HG02623 (cell line): ENCODE measurements at regions not wholly inside any gene's neighbourhood (a gene's known extent, or its start where the extent isn't known, plus 50 kb on each side); places are given as distances from the start of the nearest gene placed in this dataset.

Experiments
- ATAC-seq: cut with Tn5 transposase; IDR thresholded peaks from one replicate; pipeline ENCODE4 v1.9.1; 2021; ENCODE audit warnings: moderate library complexity; ENCODE audit not compliant: unreplicated experiment

GRCh38 chr12:18897823-18898222 lies 159.9 kb downstream of the CAPZA3 start:
- no peak for ATAC-seq

DNA sequence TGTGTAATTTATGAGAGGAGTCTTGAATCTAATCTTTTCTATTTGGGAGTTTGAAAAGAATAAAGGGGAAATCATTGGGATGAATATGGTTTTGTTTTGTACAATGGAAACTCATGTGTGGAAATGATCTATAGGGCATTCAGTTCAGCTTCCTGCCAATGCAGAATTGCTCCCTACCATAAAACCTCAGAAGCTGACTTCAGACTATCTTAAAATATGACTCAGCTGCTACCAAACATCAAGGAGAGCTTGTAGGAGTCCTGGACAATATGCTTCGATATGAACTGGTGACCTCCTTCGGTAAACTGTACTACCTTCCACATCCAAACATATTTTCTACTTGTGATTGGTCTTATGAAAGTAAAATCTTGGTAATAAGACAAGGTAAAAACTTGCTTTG lies 160.6 kb downstream of the CAPZA3 start:
- no peak for ATAC-seq

GRCh38 chr12:18899162-18899561 lies 161.2 kb downstream of the CAPZA3 start:
- ATAC-seq = no peak

DNA sequence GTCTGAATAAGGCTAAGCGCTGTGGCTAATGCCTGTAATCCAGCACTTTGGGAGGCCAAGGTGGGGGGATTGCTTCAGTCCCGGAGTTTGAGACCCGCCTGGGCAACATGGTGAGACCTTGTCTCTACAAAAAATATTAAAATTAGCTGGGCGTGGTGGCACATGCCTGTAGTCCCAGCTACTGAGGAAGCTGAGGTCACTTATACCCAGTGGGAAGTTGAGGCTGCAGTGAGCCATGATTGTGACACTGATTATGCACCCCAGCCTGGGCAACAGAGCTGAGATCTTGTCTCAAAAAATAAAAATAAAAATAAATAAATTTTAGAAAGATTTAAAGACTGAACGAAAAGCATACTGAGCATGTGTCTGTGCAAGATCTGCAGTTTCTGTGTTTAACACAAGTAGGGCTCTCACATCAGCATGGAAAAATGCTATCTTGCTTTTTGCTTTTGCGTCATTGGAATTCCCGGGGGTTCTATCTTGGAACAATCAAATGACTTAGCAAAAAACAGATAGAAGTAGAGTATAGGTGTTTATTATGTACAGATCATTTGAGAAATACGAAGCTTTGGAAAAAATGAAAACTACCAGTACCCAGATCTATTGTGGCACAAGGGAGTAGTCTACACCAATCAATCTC lies 161.9 kb downstream of the CAPZA3 start:
- no peak for ATAC-seq

DNA sequence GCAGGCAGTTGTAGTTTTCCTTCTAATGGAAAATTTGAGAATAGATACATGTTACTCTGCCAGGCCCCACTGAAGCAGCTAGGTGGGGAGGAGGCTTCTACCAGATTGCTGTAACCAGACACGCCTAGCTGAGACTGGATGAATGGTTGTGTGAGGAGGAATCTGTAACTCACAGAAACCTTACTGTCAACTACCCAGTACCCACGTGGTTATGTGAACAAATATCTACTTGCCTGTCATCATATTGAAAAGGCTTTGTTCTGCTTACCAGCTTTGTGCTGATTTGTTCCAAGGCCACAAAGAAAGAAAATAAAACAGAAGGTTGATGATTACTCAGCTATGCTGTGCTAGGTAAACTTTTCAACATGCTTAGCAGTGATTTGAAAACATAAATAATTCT lies 167.2 kb downstream of the CAPZA3 start:
- no peak for ATAC-seq

DNA sequence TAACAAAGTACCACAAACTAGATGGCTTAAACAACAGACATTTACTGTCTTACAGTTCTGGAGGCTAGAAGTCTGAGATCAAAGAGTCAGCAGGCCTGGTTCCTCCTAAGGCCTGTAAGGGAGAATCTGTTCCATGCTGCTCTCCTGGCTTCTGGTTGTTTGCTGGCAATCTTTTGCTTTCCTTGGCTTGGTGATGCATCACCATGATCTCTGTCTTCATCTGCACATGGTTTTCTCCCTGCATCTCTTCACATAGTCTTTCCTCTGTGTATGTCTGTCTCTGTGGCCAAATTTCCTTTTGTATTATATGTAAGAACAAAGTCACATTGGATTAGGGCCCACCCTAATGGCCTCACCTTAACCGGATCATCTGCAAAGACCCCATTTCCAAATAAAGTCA lies 168.5 kb downstream of the CAPZA3 start:
- ATAC-seq = no peak

DNA sequence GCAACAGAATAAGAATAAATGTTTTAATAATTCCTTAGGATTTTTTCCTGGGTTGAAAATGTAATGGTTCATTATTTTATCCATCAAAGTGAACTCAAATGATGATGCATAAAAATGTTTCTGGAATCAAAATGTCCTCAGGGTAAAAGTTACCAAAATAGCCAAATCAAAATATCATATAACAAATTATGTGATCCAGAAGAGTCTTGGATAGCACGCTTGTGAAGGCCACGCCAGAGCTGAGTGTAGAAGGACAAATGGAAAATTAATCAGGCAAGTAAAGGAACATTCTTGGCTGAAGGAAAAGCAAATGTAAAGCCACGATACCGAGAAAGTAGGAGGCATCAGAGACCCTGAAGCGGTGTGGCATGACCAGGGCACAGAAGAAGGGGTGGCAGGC lies 169.2 kb downstream of the CAPZA3 start:
- no peak for ATAC-seq

DNA sequence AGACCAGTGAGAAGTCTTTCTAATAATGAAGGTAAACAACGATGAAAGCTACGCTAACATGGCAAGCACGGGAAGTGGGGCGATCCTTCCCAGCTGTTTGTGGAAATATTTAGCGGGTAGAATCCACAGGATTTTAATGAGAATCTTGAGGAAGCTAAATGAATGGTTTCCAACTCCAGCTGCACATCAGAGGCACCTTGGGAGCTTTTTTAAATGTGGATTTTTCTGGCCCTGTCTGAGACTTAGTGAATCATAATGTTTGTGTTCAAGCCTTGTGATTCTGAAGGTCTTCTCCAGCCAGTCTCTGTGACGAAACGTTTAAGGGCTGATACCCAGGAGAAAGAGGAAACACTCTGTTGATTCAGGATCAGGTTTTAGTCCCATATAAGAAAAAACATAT lies 169.8 kb downstream of the CAPZA3 start:
- ATAC-seq = no peak

- ATAC-seq = no peak
Observed at GRCh38 chr12:18908191-18908590, 170.3 kb downstream of the CAPZA3 start.

GRCh38 chr12:18919871-18920511 lies 182.1 kb downstream of the CAPZA3 start:
- ATAC-seq = no peak

DNA sequence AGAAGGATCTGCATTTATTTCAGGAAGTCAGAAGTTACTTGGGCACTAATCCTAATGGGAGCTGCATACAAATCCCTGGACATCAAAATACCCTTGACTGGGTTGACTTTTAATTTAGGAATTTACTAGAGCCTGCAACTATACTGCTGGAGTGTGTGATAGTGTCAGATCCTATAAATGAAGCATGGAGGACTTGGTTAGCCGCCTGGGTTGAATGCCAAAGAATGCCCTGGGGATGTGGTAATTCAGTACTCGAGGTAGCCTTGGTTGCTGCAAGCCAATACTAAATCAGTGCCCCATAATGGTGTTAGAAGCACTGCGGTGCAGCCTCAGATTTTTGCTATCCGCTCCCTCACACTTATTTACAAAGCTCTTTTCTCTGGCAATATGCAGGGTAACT lies 184.9 kb downstream of the CAPZA3 start:
- no peak for ATAC-seq

DNA sequence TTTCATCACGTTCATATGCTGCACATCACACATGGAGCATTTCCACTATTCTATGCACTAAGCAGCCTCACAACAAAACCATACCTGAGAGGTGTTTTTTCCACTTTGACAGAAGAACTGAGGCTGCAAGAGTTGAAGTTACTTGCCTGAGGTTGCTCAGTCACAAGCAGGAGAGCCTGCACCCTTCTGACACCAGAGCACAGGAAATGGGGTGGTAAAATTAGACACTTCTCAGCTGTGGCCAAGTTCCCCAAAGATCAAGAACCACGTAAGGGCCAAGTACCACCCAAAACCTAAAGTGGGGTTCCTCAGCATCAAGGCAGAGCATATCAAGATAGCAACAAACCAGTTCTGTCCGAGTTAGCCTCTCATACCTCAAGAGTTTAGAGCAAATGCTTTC lies 185.8 kb downstream of the CAPZA3 start:
- ATAC-seq = no peak

DNA sequence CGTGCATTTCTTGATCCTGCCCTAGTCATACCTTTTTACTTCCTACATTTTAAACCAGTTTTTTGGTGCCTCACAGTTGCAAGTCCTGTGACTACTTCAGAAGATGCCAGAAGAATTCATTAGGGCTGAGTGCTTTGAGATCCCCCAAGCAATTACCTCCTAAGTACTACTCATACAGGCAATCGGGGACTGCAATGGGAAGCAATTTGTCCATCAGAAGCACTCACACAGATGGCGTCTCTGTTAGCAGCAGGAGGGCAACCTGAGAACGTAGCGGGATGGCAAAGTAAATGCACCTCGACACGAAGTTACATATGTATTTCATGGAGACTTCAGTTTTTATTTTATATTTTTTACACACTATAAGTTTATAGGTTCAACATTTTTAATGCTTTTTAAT lies 188.3 kb downstream of the CAPZA3 start:
- no peak for ATAC-seq

DNA sequence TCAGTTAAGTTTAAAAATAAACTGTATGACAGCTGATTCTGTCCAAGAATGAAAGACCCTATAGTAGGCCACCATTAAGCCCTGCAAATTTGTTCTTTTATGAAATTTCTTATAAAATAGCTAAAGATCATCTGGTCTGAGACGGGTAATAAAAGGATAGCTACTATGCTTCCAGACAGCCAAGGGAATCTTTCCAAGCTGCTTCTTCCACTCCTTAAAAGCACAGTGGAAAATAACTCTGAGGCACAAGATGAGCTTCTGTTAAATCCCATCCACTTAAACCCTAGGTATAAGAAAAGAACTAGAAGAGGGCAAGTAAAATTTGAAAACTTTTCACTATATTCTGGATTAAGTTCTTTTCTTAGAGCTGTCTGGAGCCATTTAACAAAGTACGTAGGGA lies 194.3 kb downstream of the CAPZA3 start:
- ATAC-seq = no peak

DNA sequence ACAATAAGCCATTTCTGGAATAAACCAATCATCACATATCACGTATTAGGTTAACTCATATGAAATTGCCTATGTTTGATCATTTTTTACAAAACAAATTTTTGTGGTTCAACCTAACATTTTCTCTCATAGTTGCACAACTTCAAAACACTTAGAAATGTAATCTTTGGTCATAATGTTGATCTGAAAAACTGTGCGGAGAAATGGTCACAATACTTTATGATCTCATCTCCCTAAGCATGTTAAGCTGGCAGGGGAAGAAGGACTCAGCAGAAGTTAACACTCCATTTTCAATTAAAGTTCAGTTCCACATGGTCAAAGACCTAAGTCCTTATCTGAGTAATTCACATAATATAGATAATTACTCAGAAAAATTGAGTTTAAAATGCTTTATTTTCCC lies 194.8 kb downstream of the CAPZA3 start:
- ATAC-seq = no peak

- no peak for ATAC-seq
Observed at GRCh38 chr12:18935371-18935965, 194.1 kb upstream of the PLEKHA5 start.

DNA sequence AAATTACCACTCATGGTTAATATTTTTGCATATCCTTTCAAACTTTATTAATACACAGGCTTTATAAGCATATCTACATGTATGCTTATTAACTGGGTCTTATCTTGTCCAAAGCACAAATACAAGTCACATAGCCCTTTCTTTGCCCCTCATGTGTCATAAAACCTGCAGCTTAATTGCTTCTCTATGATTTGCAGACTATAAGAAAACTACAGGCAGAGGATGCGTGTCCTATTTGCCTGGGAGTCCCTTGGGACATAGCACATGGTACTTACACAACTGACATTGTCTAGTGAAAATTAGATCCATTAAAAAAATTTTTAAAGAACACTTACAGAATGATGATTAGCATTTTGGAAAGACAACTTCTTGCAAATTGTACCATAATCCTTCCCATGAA lies 190.5 kb upstream of the PLEKHA5 start:
- ATAC-seq = no peak

DNA sequence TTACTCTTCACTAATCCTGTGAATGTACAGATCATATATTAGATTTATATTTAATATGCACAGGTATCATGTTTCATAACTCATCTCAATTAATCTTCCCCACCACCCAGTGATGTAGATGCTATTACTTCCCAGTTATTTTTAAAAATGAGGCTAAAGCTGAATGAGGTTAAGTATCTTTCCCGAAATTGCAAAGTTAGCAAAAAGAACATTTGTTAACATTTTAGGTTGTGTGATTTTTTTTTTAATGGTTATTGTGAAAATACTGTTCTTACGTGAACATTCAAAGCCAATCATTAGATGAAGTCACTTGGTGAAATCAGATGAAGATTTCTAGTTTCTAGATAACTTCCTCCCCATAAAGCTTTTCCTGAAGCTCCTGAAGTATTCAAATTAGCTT lies 186.9 kb upstream of the PLEKHA5 start:
- ATAC-seq = no peak

- ATAC-seq = no peak
Observed at GRCh38 chr12:18943200-18943599, 186.3 kb upstream of the PLEKHA5 start.

GRCh38 chr12:18946106-18946505 lies 183.4 kb upstream of the PLEKHA5 start:
- no peak for ATAC-seq

DNA sequence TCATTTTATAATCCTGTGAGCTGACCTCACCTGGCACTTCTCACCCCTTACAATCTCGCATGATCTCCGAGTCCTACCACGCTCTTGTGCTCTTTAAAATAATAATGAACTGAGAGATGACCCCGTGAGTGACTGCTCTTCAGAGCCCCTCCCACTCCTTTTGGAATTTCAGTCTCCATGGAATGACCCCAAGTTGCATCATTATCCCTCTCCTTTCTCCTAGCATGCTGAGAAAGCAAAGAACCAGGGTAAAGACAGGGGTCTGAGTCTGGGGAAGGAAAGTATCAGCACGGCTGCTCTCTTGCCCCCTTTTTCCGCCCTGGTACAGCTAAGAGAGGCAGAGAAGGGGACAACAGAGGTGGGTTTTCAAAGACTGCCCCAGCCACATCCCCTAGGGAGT lies 178.3 kb upstream of the PLEKHA5 start:
- no peak for ATAC-seq

DNA sequence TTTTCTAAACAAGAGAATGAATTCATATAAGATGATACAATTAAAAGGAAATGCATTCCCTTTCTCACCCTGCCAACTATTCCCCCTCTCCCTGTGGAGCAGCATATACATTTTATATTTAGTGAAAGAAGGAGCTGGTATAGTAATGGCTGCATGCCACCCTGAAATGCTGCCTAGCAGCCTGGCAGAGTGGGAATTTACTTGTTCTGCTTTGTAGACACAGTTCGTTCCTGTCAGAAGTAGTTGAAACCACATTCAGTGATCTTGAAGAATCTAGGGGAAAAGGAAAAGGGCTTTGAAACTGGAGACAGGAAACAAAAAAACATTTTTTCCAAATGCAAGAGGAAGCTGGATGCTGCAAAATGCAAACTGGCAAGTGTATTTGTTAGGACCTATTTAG lies 176.0 kb upstream of the PLEKHA5 start:
- no peak for ATAC-seq

DNA sequence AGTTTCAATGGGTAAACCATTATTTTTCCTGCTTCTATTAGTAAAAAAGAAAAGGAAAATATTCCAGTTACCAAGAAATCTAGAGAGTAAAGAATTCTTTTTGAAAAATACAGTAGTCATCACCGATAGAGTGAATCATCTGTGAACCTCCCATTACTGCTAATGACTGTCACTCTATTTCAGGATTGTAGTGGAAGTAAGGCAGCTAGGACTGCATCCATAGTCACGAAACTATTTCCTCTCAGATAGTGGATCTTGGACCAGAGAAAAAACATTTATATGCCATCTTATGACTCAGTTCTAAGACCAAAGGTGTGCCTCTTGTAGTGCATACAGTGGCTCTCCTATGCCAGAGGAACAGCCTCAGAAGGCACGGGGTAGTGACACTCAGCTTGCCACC lies 173.9 kb upstream of the PLEKHA5 start:
- no peak for ATAC-seq
